Parathyroid adenoma (tissue), 2 donors: ENCODE measurements at regions not wholly inside any gene's neighbourhood (a gene's known extent, or its start where the extent isn't known, plus 50 kb on each side); places are given as distances from the start of the nearest gene placed in this dataset.

ENCODE experiments used
- H2AFZ ChIP-seq: fragments of 300-600 bp; sonication (generic); one replicate; pipeline ENCODE4 v1.7.0; 2017; ENCODE audit warnings: antibody characterized with exemption, mild to moderate bottlenecking
- H3K27ac ChIP-seq: fragments of 300-600 bp; sonication (generic); one replicate; pipeline ENCODE4 v1.7.0; 2017
- H3K27me3 ChIP-seq: fragments of 300-600 bp; sonication (generic); one replicate; pipeline ENCODE4 v1.7.0; 2017; ENCODE audit warnings: low read length; ENCODE audit not compliant: control insufficient read depth, insufficient read depth
- H3K36me3 ChIP-seq: fragments of 300-600 bp; sonication (generic); one replicate; pipeline ENCODE4 v1.7.0; 2017; ENCODE audit warnings: low read length; ENCODE audit not compliant: control insufficient read depth, insufficient read depth
- H3K4me1 ChIP-seq: fragments of 300-600 bp; sonication (generic); one replicate; pipeline ENCODE4 v1.7.0; 2017; ENCODE audit warnings: control low read depth
- H3K4me2 ChIP-seq: fragments of 300-600 bp; sonication (generic); one replicate; pipeline ENCODE4 v1.7.0; 2017; ENCODE audit warnings: low read length
- H3K4me3 ChIP-seq: fragments of 300-600 bp; sonication (generic); one replicate; pipeline ENCODE4 v1.7.0; 2017; ENCODE audit warnings: low read depth, low read length
- H3K79me2 ChIP-seq: fragments of 300-600 bp; sonication (generic); one replicate; pipeline ENCODE4 v1.7.0; 2017; ENCODE audit warnings: control low read depth
- H3K9ac ChIP-seq: fragments of 300-600 bp; sonication (generic); one replicate; pipeline ENCODE4 v1.7.0; 2017; ENCODE audit warnings: mild to moderate bottlenecking
- H3K9me3 ChIP-seq: fragments of 300-600 bp; sonication (generic); one replicate; pipeline ENCODE4 v1.7.0; 2017; ENCODE audit warnings: low read length; ENCODE audit not compliant: control insufficient read depth
- TF ChIP-seq, protein P1 (sequence below): fragments of 300-600 bp; sonication (generic); IDR thresholded peaks from one replicate; pipeline ENCODE4 v1.7.0; 2017; ENCODE audit warnings: antibody characterized with exemption, mild to moderate bottlenecking
- donor health status: primary hyperparathyroidism.

- no peaks in the 10 kb centered on the region for H3K36me3 ChIP-seq
- H3K79me2 ChIP-seq, result no peaks in the 10 kb centered on the region
- H3K4me2 ChIP-seq, result no peak overlapping the region
- H3K27me3 ChIP-seq, result no peaks in the 10 kb centered on the region
- no peaks in the 10 kb centered on the region for H3K9me3 ChIP-seq
- no peak overlapping the region for H3K9ac ChIP-seq
- TF ChIP-seq, protein P1, sequence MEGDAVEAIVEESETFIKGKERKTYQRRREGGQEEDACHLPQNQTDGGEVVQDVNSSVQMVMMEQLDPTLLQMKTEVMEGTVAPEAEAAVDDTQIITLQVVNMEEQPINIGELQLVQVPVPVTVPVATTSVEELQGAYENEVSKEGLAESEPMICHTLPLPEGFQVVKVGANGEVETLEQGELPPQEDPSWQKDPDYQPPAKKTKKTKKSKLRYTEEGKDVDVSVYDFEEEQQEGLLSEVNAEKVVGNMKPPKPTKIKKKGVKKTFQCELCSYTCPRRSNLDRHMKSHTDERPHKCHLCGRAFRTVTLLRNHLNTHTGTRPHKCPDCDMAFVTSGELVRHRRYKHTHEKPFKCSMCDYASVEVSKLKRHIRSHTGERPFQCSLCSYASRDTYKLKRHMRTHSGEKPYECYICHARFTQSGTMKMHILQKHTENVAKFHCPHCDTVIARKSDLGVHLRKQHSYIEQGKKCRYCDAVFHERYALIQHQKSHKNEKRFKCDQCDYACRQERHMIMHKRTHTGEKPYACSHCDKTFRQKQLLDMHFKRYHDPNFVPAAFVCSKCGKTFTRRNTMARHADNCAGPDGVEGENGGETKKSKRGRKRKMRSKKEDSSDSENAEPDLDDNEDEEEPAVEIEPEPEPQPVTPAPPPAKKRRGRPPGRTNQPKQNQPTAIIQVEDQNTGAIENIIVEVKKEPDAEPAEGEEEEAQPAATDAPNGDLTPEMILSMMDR, result no peak
- H3K4me1 ChIP-seq, result no peaks in the 10 kb centered on the region
- H3K27ac ChIP-seq, result no peak overlapping the region
- no peak overlapping the region for H2AFZ ChIP-seq
- H3K4me3 ChIP-seq, result no peak overlapping the region
These were observed 464.4 kb downstream of the COG6 start for GRCh38 chr13:40119852-40120251.

- Histone ChIP-seq H3K36me3 (no peaks in the 10 kb centered on the region), H2AFZ (no peak overlapping the region), H3K4me1 (no peaks in the 10 kb centered on the region), H3K9ac (no peak overlapping the region), H3K4me2 (no peak overlapping the region), H3K27ac (no peak overlapping the region), H3K27me3 (no peaks in the 10 kb centered on the region), H3K9me3 (no peaks in the 10 kb centered on the region), H3K79me2 (no peaks in the 10 kb centered on the region), H3K4me3 (no peak overlapping the region)
- TF ChIP-seq, protein P1, result no peak
These were observed 464.8 kb downstream of the COG6 start for GRCh38 chr13:40120288-40120687.

- Histone ChIP-seq H3K27me3 (no peaks in the 10 kb centered on the region), H3K4me1 (no peaks in the 10 kb centered on the region), H3K36me3 (no peaks in the 10 kb centered on the region), H3K9me3 (no peaks in the 10 kb centered on the region), H3K4me3 (no peak overlapping the region), H2AFZ (no peak overlapping the region), H3K79me2 (no peaks in the 10 kb centered on the region), H3K27ac (no peak overlapping the region), H3K4me2 (no peak overlapping the region), H3K9ac (no peak overlapping the region)
- TF ChIP-seq, protein P1, result no peak
These were observed 465.3 kb downstream of the COG6 start for GRCh38 chr13:40120781-40121180.

- Histone ChIP-seq H3K4me1 (no peaks in the 10 kb centered on the region), H2AFZ (no peak overlapping the region)
These were observed 466.3 kb downstream of the COG6 start for GRCh38 chr13:40121722-40122121.

More at GRCh38 chr13:40121722-40122121, 466.3 kb downstream of the COG6 start:
- Histone ChIP-seq H3K9me3 (no peaks in the 10 kb centered on the region), H3K79me2 (no peaks in the 10 kb centered on the region), H3K4me3 (no peak overlapping the region), H3K36me3 (no peaks in the 10 kb centered on the region), H3K27me3 (no peaks in the 10 kb centered on the region), H3K27ac (no peak overlapping the region), H3K4me2 (no peak overlapping the region), H3K9ac (no peak overlapping the region)
- TF ChIP-seq, protein P1, result no peak
